ENCODE measurements at regions not wholly inside any gene's neighbourhood (a gene's known extent, or its start where the extent isn't known, plus 50 kb on each side); places are given as distances from the start of the nearest gene placed in this dataset.

DNA sequence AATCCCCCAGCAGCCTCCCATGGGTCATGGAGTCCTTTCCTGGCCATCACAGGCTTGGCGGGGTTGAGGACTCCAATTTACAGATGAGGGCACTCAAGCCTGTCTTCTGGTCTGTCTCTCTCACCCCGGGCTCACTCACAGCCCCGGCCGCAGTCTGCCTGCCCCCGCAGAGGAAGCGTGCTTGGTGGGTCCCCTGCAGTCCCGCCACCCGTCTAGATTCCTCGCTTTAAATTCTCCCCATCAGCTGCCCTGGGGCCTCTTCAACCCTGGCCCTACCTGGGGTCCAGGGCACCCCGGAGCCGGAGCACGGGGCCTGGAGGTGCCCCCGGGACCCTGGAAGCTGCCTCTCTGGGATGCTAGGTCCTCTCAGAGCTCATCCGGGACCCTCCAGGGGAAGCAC is 92.9 kb downstream of the ENGASE start:
- no peak overlapping the region for H2BK20ac ChIP-seq (ENCODE audit: low read depth, low read length, poor library complexity, severe bottlenecking)
- DNase-seq, result no peak
- Mint-ChIP-seq H3K27ac (no peak overlapping the region), H3K36me3 (ENCODE audit: insufficient read depth in 1 of 3, low read depth in 3 of 3) (no peaks in the 10 kb centered on the region; a peak in 1 of 7 replicates), H3K4me1 (peaks cover 0 to 8% of the 10 kb centered on the region in 2 experiments; a peak in 2 of 4 replicates), H3K27me3 (ENCODE audit: low read depth) (peaks cover 2% of the 10 kb centered on the region), H3K4me3 (no peak overlapping the region), H3K9me3 (no peaks in the 10 kb centered on the region)
- no peak overlapping the region for H2BK15ac ChIP-seq (ENCODE audit: low read depth, low read length)
- no peaks in the 10 kb centered on the region for H3K4me1 ChIP-seq (ENCODE audit: insufficient read depth, low read length)
- H2BK120ac ChIP-seq (ENCODE audit: low read depth, low read length, poor library complexity, severe bottlenecking), result no peak overlapping the region
- H3K9ac ChIP-seq (ENCODE audit: extremely low read depth, insufficient read length, low read length), result no peak overlapping the region
- no peak overlapping the region for H3K23ac ChIP-seq (ENCODE audit: insufficient read length, low read depth, low read length)
- H3K18ac ChIP-seq (ENCODE audit: insufficient read length, low read depth, low read length), result no peak overlapping the region
- no peak overlapping the region for H2BK5ac ChIP-seq (ENCODE audit: insufficient read length, low read length)
- no peaks in the 10 kb centered on the region for H3K23me2 ChIP-seq (ENCODE audit: insufficient read length, low read depth, low read length, poor library complexity, severe bottlenecking)
- H2BK12ac ChIP-seq (ENCODE audit: insufficient read length, low read depth, low read length), result no peak overlapping the region
- no peak overlapping the region for H4K8ac ChIP-seq (replicated peaks; ENCODE audit: insufficient read length, low read depth, low read length)
- no peak overlapping the region for H2AK5ac ChIP-seq (ENCODE audit: insufficient read length, low read length)
- TF ChIP-seq, protein P1, sequence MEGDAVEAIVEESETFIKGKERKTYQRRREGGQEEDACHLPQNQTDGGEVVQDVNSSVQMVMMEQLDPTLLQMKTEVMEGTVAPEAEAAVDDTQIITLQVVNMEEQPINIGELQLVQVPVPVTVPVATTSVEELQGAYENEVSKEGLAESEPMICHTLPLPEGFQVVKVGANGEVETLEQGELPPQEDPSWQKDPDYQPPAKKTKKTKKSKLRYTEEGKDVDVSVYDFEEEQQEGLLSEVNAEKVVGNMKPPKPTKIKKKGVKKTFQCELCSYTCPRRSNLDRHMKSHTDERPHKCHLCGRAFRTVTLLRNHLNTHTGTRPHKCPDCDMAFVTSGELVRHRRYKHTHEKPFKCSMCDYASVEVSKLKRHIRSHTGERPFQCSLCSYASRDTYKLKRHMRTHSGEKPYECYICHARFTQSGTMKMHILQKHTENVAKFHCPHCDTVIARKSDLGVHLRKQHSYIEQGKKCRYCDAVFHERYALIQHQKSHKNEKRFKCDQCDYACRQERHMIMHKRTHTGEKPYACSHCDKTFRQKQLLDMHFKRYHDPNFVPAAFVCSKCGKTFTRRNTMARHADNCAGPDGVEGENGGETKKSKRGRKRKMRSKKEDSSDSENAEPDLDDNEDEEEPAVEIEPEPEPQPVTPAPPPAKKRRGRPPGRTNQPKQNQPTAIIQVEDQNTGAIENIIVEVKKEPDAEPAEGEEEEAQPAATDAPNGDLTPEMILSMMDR (conservative IDR thresholded peaks at IDR 0.05), result no peak
- no peak overlapping the region for H3T11ph ChIP-seq (ENCODE audit: low read length)
- H3K9me3 ChIP-seq (ENCODE audit: control insufficient read depth, low read depth, low read length), result no peaks in the 10 kb centered on the region
- no peak overlapping the region for H3K27ac ChIP-seq (ENCODE audit: insufficient read length, low read depth, low read length)
- no peaks in the 10 kb centered on the region for H3K79me2 ChIP-seq (ENCODE audit: insufficient read depth, low read length)
- H4K5ac ChIP-seq (ENCODE audit: insufficient read length, low read depth, low read length), result no peak overlapping the region
- WGBS (ENCODE audit: extremely low coverage, insufficient read length, low lambda C conversion rate), result no CpG with 5 or more reads among the region's 14 CpGs
- H2AFZ ChIP-seq (ENCODE audit: low read length), result no peak overlapping the region
- no peaks in the 10 kb centered on the region for H4K20me1 ChIP-seq (ENCODE audit: control insufficient read depth, insufficient read depth, insufficient read length)
- no peaks in the 10 kb centered on the region for H3K27me3 ChIP-seq (ENCODE audit: insufficient read depth, low read length)
- H3K14ac ChIP-seq (ENCODE audit: insufficient read depth, low read length), result no peak overlapping the region
- no peak overlapping the region for H3K4me2 ChIP-seq (ENCODE audit: insufficient read depth, insufficient read length, low read length)
- no peak overlapping the region for H3K56ac ChIP-seq (ENCODE audit: insufficient read length, low read depth, low read length)
- no peaks in the 10 kb centered on the region for H3K79me1 ChIP-seq (ENCODE audit: insufficient read depth, low read depth, low read length, poor library complexity, severe bottlenecking)
- H3K4ac ChIP-seq (ENCODE audit: low read depth, low read length), result no peak overlapping the region
- H4K91ac ChIP-seq (ENCODE audit: insufficient read length, low read depth, low read length), result no peak overlapping the region

All from H9 (cell line).